SKM-1 (cell line): ENCODE measurements at regions not wholly inside any gene's neighbourhood (a gene's known extent, or its start where the extent isn't known, plus 50 kb on each side); places are given as distances from the start of the nearest gene placed in this dataset.
"Not testable (repeated sequence)": the region's sequence is repeated elsewhere in the genome, so short reads cannot be mapped to it uniquely, and the experiment has no call there.

Source experiments
- DNase-seq: peaks from one replicate; lab custom pipeline; 2025; ENCODE audit not compliant: unreplicated experiment; lab: John Stamatoyannopoulos, UW

- DNase-seq: no peak
Observed at GRCh38 chr13:50129706-50130122, 114.5 kb downstream of the KCNRG start.

- DNase-seq: no peak
Observed at GRCh38 chr13:50130123-50130946, 115.1 kb downstream of the KCNRG start.

GRCh38 chr13:50131920-50132903 is 117.0 kb downstream of the KCNRG start:
- no peak for DNase-seq

- no peak for DNase-seq
Observed at GRCh38 chr13:50132904-50133357, 117.7 kb downstream of the KCNRG start.

GRCh38 chr13:50133358-50133953 is 118.2 kb downstream of the KCNRG start:
- DNase-seq: no peak

- no peak for DNase-seq
Observed at GRCh38 chr13:50136226-50136625, 121.0 kb downstream of the KCNRG start.

- DNase-seq: no peak
Observed at GRCh38 chr13:50136678-50137077, 121.4 kb downstream of the KCNRG start.

- DNase-seq: not testable (repeated sequence)
Observed at GRCh38 chr13:50139435-50139934, 124.2 kb downstream of the KCNRG start.

- no peak for DNase-seq
Observed at GRCh38 chr13:50140153-50140552, 124.9 kb downstream of the KCNRG start.

- DNase-seq: no peak
Observed at GRCh38 chr13:50140581-50141374, 125.5 kb downstream of the KCNRG start.

- peak; percentile 24 for DNase-seq
Observed at GRCh38 chr13:50141375-50141975, 126.2 kb downstream of the KCNRG start.

GRCh38 chr13:50144246-50145160 is 129.3 kb downstream of the KCNRG start:
- no peak for DNase-seq

GRCh38 chr13:50149214-50149613 is 134.0 kb downstream of the KCNRG start:
- no peak for DNase-seq

GRCh38 chr13:50149932-50150331 is 134.7 kb downstream of the KCNRG start:
- no peak for DNase-seq

- no peak for DNase-seq
Observed at GRCh38 chr13:50152224-50152623, 137.0 kb downstream of the KCNRG start.

- no peak for DNase-seq
Observed at GRCh38 chr13:50152655-50153309, 137.5 kb downstream of the KCNRG start.

- DNase-seq: no peak
Observed at GRCh38 chr13:50153401-50153800, 138.2 kb downstream of the KCNRG start.

GRCh38 chr13:50153876-50154275 is 138.6 kb downstream of the KCNRG start:
- DNase-seq: no peak
